ENCODE measurements at regions not wholly inside any gene's neighbourhood (a gene's known extent, or its start where the extent isn't known, plus 50 kb on each side); places are given as distances from the start of the nearest gene placed in this dataset.
A peak's percentile ranks its signal among the peaks of the same experiment; 100 is the strongest.

DNA sequence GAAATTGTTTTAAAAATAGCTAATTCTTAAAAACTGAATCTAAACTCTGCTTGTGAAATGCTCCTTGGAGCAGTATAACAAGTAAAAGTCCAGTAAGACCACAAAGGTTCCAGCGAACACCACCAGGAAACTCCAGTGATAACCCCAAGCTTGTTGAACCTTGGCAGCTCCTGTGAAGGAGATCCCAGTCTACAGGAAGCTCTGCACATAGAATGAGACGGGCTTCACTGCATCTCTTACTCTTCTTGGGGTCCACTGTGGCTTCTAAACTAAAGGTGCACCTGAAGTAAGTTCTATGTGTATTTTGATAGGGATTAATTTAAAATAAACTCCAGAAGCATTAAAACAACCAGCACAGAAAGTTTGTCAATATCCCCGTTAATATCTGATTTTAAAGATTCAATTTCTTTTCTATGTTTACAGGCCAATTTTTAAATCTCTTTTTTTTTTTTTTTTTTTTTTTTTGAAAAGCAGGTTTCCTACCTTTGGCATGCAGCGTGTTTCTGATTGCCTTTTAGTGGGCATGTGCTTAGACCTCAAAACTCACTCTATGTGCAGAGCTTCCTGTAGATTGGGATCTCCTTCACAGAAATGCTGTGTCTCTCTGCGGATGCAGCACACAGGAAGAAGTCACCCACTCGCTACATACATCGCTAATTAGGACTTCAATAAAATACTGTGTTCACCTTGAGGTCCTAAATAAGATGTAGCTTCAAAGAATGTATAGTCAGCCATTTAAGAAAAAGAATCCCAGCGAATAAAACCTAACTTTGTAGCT, 508.5 kb downstream of the KLF12 start:
- H3K27ac ChIP-seq (ENCODE audit: low read depth in 1 of 2, low read length in 2 of 2) = peak overlapping the region in 1 of 2 donors; percentile 41
- Mint-ChIP-seq H3K9me3 (no peaks in the 10 kb centered on the region), H3K27ac (peak overlapping the region; percentile 76), H3K4me1 (ENCODE audit: low read depth) (peaks cover 61% of the 10 kb centered on the region), H3K4me3 (peak overlapping the region; percentile 58), H3K27me3 (no peaks in the 10 kb centered on the region), H3K36me3 (ENCODE audit: low read depth) (no peaks in the 10 kb centered on the region)
- no peak for TF ChIP-seq CTCF (IDR thresholded peaks at IDR 0.05)
- POLR2A ChIA-PET = interaction anchor here (0.6 to 1.5 kb wide), 7 partner anchors 28 to 1702 kb away, joined by 3 to 4 read pairs (median 3); no protein-coding TSS in a partner anchor
- H3K9me3 ChIP-seq (ENCODE audit: control insufficient read depth in 1 of 2, insufficient read depth in 1 of 2, low read length in 2 of 2) = no peaks in the 10 kb centered on the region
- CTCF ChIA-PET = interaction anchor here (0.6 to 1.0 kb wide), 3 partner anchors 21 to 179 kb away, joined by 3 to 4 read pairs (median 3); no protein-coding TSS in a partner anchor
- intact Hi-C loops (cut with DNase I, micrococcal nuclease) = loop anchor here (5.0 kb wide), 2 partner anchors 77 to 568 kb away; partner anchors contain the start of gene KLF5 (in 1 of the 2)
- ATAC-seq (ENCODE audit: poor library complexity) = peak; percentile 99
- H3K4me1 ChIP-seq (ENCODE audit: insufficient read depth, low read length) = peaks cover 17% of the 10 kb centered on the region
- no peaks in the 10 kb centered on the region for H3K36me3 ChIP-seq (ENCODE audit: insufficient read depth, low read length)
- H3K27me3 ChIP-seq (ENCODE audit: control insufficient read depth in 1 of 2, insufficient read depth in 2 of 2, low read length in 2 of 2) = no peaks in the 10 kb centered on the region
- peak in 11 of 14 experiments; percentile 3 to 83 (median 38) for DNase-seq
- H3K4me3 ChIP-seq (ENCODE audit: low read length) = no peak overlapping the region

DNA sequence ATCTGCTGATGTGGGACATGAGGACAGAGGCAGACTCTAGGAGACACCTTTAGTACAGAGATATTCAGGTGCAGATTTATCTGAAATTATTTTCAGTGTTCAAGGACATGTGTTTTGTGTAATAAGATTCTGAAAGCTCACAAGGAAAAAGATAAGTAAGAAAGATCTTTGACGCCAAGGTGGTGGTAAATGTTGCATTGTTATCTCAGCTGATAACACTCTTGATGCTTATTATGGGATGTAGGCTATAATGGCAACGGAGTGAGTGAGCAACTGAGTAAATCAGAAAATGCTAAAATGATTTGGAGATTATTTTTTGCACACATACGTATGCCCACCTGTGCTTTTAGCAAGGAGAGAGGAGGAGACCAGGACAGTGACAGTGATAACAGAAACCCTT, 510.9 kb downstream of the KLF12 start:
- peaks cover 61% of the 10 kb centered on the region for H3K4me1 Mint-ChIP-seq (ENCODE audit: low read depth)
- no peaks in the 10 kb centered on the region for H3K36me3 Mint-ChIP-seq (ENCODE audit: low read depth)
- no peak overlapping the region for H3K4me3 Mint-ChIP-seq
- intact Hi-C loops (cut with DNase I, micrococcal nuclease) = no loop called here
- DNase-seq = no peak
- peaks cover 17% of the 10 kb centered on the region for H3K4me1 ChIP-seq (ENCODE audit: insufficient read depth, low read length)
- H3K9me3 Mint-ChIP-seq = no peaks in the 10 kb centered on the region
- no peak for ATAC-seq (ENCODE audit: poor library complexity)
- ChIA-PET POLR2A (interaction anchor here (0.7 kb wide), 1 partner anchor 142 kb away, joined by 3 read pairs; no protein-coding TSS in a partner anchor), CTCF (no interaction called here)
- no peak overlapping the region for H3K4me3 ChIP-seq (ENCODE audit: low read length)
- no peaks in the 10 kb centered on the region for H3K9me3 ChIP-seq (ENCODE audit: control insufficient read depth in 1 of 2, insufficient read depth in 1 of 2, low read length in 2 of 2)
- H3K27me3 Mint-ChIP-seq = no peaks in the 10 kb centered on the region
- H3K27ac ChIP-seq (ENCODE audit: low read depth in 1 of 2, low read length in 2 of 2) = no peak overlapping the region
- no peaks in the 10 kb centered on the region for H3K36me3 ChIP-seq (ENCODE audit: insufficient read depth, low read length)
- no peak for TF ChIP-seq CTCF (IDR thresholded peaks at IDR 0.05)
- H3K27ac Mint-ChIP-seq = no peak overlapping the region
- no peaks in the 10 kb centered on the region for H3K27me3 ChIP-seq (ENCODE audit: control insufficient read depth in 1 of 2, insufficient read depth in 2 of 2, low read length in 2 of 2)

DNA sequence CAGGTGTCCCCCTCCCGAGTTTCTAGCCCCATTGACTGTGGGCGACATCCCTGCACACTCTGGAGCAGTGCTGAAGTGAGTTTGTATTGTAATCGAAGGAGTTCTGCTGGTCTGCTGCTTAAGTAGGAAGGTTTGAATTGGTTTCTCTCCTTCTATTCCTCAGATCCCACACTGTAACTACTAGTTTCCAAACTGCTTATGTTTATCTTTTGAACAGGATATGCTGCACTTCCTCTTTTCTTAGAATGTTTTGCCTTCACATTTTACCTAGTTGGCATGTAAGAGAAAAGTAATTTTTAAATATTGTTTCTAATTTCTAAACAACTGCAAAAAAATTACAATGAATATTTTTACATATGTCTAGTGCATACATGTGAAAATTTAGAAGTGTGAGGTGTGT, 511.8 kb downstream of the KLF12 start:
- Histone ChIP-seq H3K4me1 (ENCODE audit: insufficient read depth, low read length) (peaks cover 17% of the 10 kb centered on the region), H3K27me3 (ENCODE audit: control insufficient read depth in 1 of 2, insufficient read depth in 2 of 2, low read length in 2 of 2) (no peaks in the 10 kb centered on the region), H3K4me3 (ENCODE audit: low read length) (no peak overlapping the region), H3K9me3 (ENCODE audit: control insufficient read depth in 1 of 2, insufficient read depth in 1 of 2, low read length in 2 of 2) (no peaks in the 10 kb centered on the region), H3K36me3 (ENCODE audit: insufficient read depth, low read length) (no peaks in the 10 kb centered on the region), H3K27ac (ENCODE audit: low read depth in 1 of 2, low read length in 2 of 2) (no peak overlapping the region)
- Mint-ChIP-seq H3K9me3 (no peaks in the 10 kb centered on the region), H3K27me3 (no peaks in the 10 kb centered on the region), H3K27ac (peak overlapping the region; percentile 7), H3K4me3 (peak overlapping the region; percentile 39), H3K4me1 (ENCODE audit: low read depth) (peaks cover 61% of the 10 kb centered on the region), H3K36me3 (ENCODE audit: low read depth) (no peaks in the 10 kb centered on the region)
- peak in 1 of 14 experiments; percentile 33 for DNase-seq
- no peak for TF ChIP-seq CTCF (IDR thresholded peaks at IDR 0.05)
- intact Hi-C loops (cut with DNase I, micrococcal nuclease) = no loop called here
- POLR2A ChIA-PET = interaction anchor here (0.7 kb wide), 1 partner anchor 143 kb away, joined by 3 read pairs; no protein-coding TSS in a partner anchor
- ATAC-seq (ENCODE audit: poor library complexity) = no peak
- CTCF ChIA-PET = no interaction called here
